ENCODE measurements at regions not wholly inside any gene's neighbourhood (a gene's known extent, or its start where the extent isn't known, plus 50 kb on each side); places are given as distances from the start of the nearest gene placed in this dataset.

DNA sequence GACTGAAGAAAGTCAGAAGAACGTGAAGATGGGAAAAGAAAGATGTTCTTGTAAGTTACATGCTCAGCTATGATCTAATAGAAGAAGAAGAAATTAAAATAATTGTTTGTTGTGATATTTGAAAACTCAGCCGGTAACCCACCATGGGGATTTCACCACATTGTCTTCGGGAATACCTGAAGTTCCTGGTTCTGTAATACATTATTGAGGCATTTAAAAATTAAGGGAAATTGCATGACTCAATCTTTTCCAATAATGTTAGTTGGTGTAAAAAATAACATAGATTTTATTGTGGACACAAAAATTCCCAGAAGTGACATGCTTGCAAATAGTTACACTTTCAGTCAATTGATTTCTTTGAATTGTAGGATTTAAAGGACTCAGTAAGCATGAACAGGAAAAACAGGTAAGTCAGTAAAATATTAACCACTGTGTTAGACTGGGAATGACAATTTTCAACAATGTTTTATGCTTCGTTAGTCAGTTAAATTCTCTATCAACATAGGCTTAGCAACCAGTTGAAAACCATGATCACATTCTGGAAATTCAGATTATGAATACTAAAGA, 745.1 kb downstream of the LTN1 start:
- TF ChIP-seq, protein P1, sequence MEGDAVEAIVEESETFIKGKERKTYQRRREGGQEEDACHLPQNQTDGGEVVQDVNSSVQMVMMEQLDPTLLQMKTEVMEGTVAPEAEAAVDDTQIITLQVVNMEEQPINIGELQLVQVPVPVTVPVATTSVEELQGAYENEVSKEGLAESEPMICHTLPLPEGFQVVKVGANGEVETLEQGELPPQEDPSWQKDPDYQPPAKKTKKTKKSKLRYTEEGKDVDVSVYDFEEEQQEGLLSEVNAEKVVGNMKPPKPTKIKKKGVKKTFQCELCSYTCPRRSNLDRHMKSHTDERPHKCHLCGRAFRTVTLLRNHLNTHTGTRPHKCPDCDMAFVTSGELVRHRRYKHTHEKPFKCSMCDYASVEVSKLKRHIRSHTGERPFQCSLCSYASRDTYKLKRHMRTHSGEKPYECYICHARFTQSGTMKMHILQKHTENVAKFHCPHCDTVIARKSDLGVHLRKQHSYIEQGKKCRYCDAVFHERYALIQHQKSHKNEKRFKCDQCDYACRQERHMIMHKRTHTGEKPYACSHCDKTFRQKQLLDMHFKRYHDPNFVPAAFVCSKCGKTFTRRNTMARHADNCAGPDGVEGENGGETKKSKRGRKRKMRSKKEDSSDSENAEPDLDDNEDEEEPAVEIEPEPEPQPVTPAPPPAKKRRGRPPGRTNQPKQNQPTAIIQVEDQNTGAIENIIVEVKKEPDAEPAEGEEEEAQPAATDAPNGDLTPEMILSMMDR (IDR thresholded peaks at IDR 0.05) = no peak
- no peak for TF ChIP-seq EZH2 (IDR thresholded peaks at IDR 0.05; ENCODE audit: borderline replicate concordance, insufficient read depth, low read depth, low read length, poor library complexity, severe bottlenecking)
